ENCODE measurements at regions not wholly inside any gene's neighbourhood (a gene's known extent, or its start where the extent isn't known, plus 50 kb on each side); places are given as distances from the start of the nearest gene placed in this dataset.

- Histone ChIP-seq H3K9me3 (replicated peaks; ENCODE audit: control insufficient read depth, insufficient read depth, low read depth, low read length) (no peaks in the 10 kb centered on the region), H2AFZ (ENCODE audit: low read depth, low read length) (no peak overlapping the region), H3K27me3 (ENCODE audit: control insufficient read depth in 2 of 2, insufficient read depth in 2 of 2, low read length in 2 of 2) (no peaks in the 10 kb centered on the region), H3K79me2 (ENCODE audit: control insufficient read depth, insufficient read depth, low read length) (no peaks in the 10 kb centered on the region), H3K4me1 (replicated peaks in 1 of 2; ENCODE audit: control insufficient read depth in 2 of 2, insufficient read depth in 2 of 2, low read length in 2 of 2) (no peaks in the 10 kb centered on the region), H3K27ac (ENCODE audit: extremely low read depth, low read depth, low read length) (no peak overlapping the region), H3K4me2 (ENCODE audit: insufficient read depth, low read length) (no peak overlapping the region), H3K4me3 (no peak overlapping the region), H4K20me1 (replicated peaks; ENCODE audit: control insufficient read depth, insufficient read depth, low read length) (no peaks in the 10 kb centered on the region), H3K36me3 (ENCODE audit: control insufficient read depth, insufficient read depth, low read length) (no peaks in the 10 kb centered on the region), H3K9me1 (ENCODE audit: control insufficient read depth, insufficient read depth, low read length) (no peaks in the 10 kb centered on the region), H3K9ac (ENCODE audit: insufficient read depth in 1 of 2, low read depth in 2 of 2, low read length in 2 of 2) (no peak overlapping the region)
- no peak for ATAC-seq
- in situ Hi-C loops (cut with MboI) (no loop called here), intact Hi-C loops (cut with micrococcal nuclease) (no loop called here)
- CTCF ChIA-PET (ENCODE audit: low intra/inter-chr PET ratio), result no interaction called here
- no peak for FAIRE-seq
- TF ChIP-seq NBN (IDR thresholded peaks at IDR 0.05; ENCODE audit: low read depth), result no peak
- TF ChIP-seq ZBTB17 (CRISPR knock-in tag; IDR thresholded peaks at IDR 0.05), result no peak
- no peak for TF ChIP-seq ZNF445 (CRISPR knock-in tag; IDR thresholded peaks at IDR 0.05; ENCODE audit: low read depth)
- no peak for TF ChIP-seq MAFG (tag; conservative IDR thresholded peaks at IDR 0.05)
- TF ChIP-seq SMARCC2 (IDR thresholded peaks at IDR 0.05; ENCODE audit: low read depth), result no peak
- TF ChIP-seq MLLT1 (IDR thresholded peaks at IDR 0.05), result no peak
- TF ChIP-seq ZNF57 (CRISPR knock-in tag; IDR thresholded peaks at IDR 0.05), result no peak
- no TSS peak for BruUV-seq (replicated peaks)
- POLR2A ChIA-PET, result no interaction called here
- no peak for DNase-seq (ENCODE audit: extremely low read depth in 1 of 4, low spot score in 3 of 4)
- 0% methylated on average over 2 of the region's 2 CpGs for WGBS (ENCODE audit: insufficient coverage, low coverage, missing lambda C conversion rate)
Observed at GRCh38 chr6:95725344-95725743, 148.0 kb downstream of the MANEA start.
